MCF 10A (cell line): ENCODE measurements at regions not wholly inside any gene's neighbourhood (a gene's known extent, or its start where the extent isn't known, plus 50 kb on each side); places are given as distances from the start of the nearest gene placed in this dataset.
"Not testable (repeated sequence)": the region's sequence is repeated elsewhere in the genome, so short reads cannot be mapped to it uniquely, and the experiment has no call there.

Source experiments
- BruUV-seq: library from RNA; stranded (reverse); fragments of 400-500 nt; replicated peaks from 2 replicates; lab custom pipeline; 2021; lab: Mats Ljungman, UMichigan
- CTCF ChIA-PET: fragments of 300-600 bp; sonication (Branson Sonifier 250); formaldehyde crosslinking; extraction: SDS; loops from one replicate; lab custom pipeline; 2021; ENCODE audit warnings: antibody characterized with exemption, inconsistent platforms; lab: Yijun Ruan, JAX
- POLR2A ChIA-PET: fragments of 300-600, 350-650 bp; sonication (Branson Sonifier 250); formaldehyde crosslinking; extraction: SDS; loops from one replicate; lab custom pipeline; 2020; ENCODE audit warnings: antibody characterized with exemption, inconsistent platforms; lab: Yijun Ruan, JAX
- DNase-seq: peaks from one replicate; pipeline ENCODE4 v3.0.0-alpha.2; 2018; ENCODE audit not compliant: unreplicated experiment
- H3K27ac Mint-ChIP-seq: one replicate; pipeline ENCODE4 v1.8.0; 2022; ENCODE audit warnings: mild to moderate bottlenecking, low read depth, mixed read lengths; ENCODE audit not compliant: unreplicated experiment
- H3K27me3 Mint-ChIP-seq: one replicate; pipeline ENCODE4 v1.8.0; 2022; ENCODE audit warnings: mixed read lengths; ENCODE audit not compliant: insufficient read depth, unreplicated experiment
- H3K36me3 Mint-ChIP-seq: one replicate; pipeline ENCODE4 v1.8.0; 2022; ENCODE audit warnings: mild to moderate bottlenecking, moderate library complexity, mixed read lengths; ENCODE audit not compliant: insufficient read depth, unreplicated experiment
- H3K4me1 Mint-ChIP-seq: one replicate; pipeline ENCODE4 v1.8.0; 2022; ENCODE audit warnings: mixed read lengths; ENCODE audit not compliant: insufficient read depth, unreplicated experiment
- H3K4me3 Mint-ChIP-seq: one replicate; pipeline ENCODE4 v1.8.0; 2022; ENCODE audit warnings: mild to moderate bottlenecking, moderate library complexity, mixed read lengths; ENCODE audit not compliant: unreplicated experiment
- H3K9me3 Mint-ChIP-seq: one replicate; pipeline ENCODE4 v1.8.0; 2022; ENCODE audit warnings: mixed read lengths; ENCODE audit not compliant: unreplicated experiment
- intact Hi-C: fragments of 100-400 bp; cut with micrococcal nuclease; formaldehyde crosslinking; loops from 2 replicates; pipeline ENCODE4 v1.14.1; 2022
- TF ChIP-seq, protein P1 (sequence below): fragments of 200-600 bp; IDR thresholded peaks from one replicate; pipeline ENCODE4 v1.8.0; 2022; ENCODE audit warnings: antibody characterized with exemption, mild to moderate bottlenecking; ENCODE audit not compliant: unreplicated experiment

DNA sequence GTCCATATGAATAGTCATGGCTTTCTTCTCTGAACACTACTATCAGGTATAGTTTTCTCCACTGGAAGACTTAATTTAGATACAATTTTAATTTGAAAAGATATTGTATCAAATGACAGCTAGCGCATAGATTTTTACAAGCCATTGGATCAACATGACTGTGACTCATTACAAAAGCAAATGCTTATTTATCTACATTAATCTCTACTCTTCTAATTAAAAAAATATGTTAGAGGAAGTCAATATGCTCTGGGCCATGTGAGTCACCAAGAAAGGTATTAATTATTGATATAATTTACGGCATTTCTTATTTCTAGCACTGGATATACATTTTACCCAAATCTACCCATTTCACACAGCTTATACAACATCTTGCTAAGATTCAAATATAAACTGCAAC lies 800.3 kb upstream of the GBE1 start:
- no peak overlapping the region for H3K4me3 Mint-ChIP-seq
- no peaks in the 10 kb centered on the region for H3K9me3 Mint-ChIP-seq
- no peaks in the 10 kb centered on the region for H3K36me3 Mint-ChIP-seq
- DNase-seq: no peak
- BruUV-seq: no TSS peak
- H3K27ac Mint-ChIP-seq: no peak overlapping the region
- POLR2A ChIA-PET: no interaction called here
- H3K4me1 Mint-ChIP-seq: no peaks in the 10 kb centered on the region
- TF ChIP-seq, protein P1, sequence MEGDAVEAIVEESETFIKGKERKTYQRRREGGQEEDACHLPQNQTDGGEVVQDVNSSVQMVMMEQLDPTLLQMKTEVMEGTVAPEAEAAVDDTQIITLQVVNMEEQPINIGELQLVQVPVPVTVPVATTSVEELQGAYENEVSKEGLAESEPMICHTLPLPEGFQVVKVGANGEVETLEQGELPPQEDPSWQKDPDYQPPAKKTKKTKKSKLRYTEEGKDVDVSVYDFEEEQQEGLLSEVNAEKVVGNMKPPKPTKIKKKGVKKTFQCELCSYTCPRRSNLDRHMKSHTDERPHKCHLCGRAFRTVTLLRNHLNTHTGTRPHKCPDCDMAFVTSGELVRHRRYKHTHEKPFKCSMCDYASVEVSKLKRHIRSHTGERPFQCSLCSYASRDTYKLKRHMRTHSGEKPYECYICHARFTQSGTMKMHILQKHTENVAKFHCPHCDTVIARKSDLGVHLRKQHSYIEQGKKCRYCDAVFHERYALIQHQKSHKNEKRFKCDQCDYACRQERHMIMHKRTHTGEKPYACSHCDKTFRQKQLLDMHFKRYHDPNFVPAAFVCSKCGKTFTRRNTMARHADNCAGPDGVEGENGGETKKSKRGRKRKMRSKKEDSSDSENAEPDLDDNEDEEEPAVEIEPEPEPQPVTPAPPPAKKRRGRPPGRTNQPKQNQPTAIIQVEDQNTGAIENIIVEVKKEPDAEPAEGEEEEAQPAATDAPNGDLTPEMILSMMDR: no peak
- CTCF ChIA-PET: interaction anchor here (0.6 kb wide), 2 partner anchors 13 to 159 kb away, joined by 3 read pairs; no protein-coding TSS in a partner anchor
- intact Hi-C loops: no loop called here
- no peaks in the 10 kb centered on the region for H3K27me3 Mint-ChIP-seq

DNA sequence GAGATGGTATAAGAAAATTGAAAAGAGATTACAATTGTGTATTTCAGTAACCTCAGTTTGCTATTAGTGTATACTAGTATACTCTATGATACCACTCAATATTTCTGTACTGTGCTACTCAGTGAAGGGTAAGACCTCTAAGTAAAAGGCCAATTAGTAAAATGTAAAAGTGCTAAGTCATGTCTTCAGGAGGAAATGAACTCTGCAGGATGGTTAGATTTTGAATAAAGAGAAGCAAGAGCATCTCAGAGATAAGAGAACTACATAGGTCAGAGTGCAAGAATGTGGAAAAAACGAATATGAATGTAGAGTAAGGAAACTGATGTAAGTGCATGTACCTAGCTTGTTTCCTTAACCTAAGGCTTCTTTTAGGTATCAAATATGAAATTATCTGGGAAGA lies 796.6 kb upstream of the GBE1 start:
- ChIA-PET POLR2A (no interaction called here), CTCF (no interaction called here)
- DNase-seq: no peak
- Mint-ChIP-seq H3K9me3 (no peaks in the 10 kb centered on the region), H3K27ac (no peak overlapping the region), H3K36me3 (no peaks in the 10 kb centered on the region), H3K4me1 (no peaks in the 10 kb centered on the region), H3K27me3 (no peaks in the 10 kb centered on the region), H3K4me3 (no peak overlapping the region)
- TF ChIP-seq, protein P1: no peak
- intact Hi-C loops: no loop called here
- BruUV-seq: no TSS peak

DNA sequence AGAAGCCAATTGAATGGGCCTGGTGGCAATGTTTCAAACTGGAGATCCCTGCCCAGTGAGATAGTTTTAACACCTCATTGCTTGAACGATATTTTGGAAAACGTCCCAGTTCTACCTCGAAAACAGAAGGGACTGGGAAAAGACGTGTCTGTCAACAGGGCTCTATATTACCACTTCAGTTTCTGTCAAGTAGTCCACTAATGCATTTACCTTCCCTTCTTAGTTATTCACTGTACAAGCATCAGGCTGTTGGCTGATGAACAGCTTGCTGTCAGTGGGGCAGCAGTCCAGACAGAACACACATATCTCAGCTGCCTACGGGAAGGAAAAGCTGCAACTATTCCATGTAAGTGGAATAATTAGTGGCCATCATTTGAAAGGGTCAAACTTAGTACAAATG lies 794.7 kb upstream of the GBE1 start:
- Mint-ChIP-seq H3K27me3 (no peaks in the 10 kb centered on the region), H3K27ac (no peak overlapping the region), H3K9me3 (no peaks in the 10 kb centered on the region), H3K4me3 (no peak overlapping the region), H3K36me3 (no peaks in the 10 kb centered on the region), H3K4me1 (no peaks in the 10 kb centered on the region)
- DNase-seq: no peak
- ChIA-PET POLR2A (no interaction called here), CTCF (no interaction called here)
- intact Hi-C loops: no loop called here
- no TSS peak for BruUV-seq
- TF ChIP-seq, protein P1: no peak

- H3K36me3 Mint-ChIP-seq, H3K27me3 Mint-ChIP-seq, BruUV-seq, H3K4me3 Mint-ChIP-seq, intact Hi-C loops, CTCF ChIA-PET, H3K4me1 Mint-ChIP-seq, POLR2A ChIA-PET, DNase-seq, H3K9me3 Mint-ChIP-seq, H3K27ac Mint-ChIP-seq: not testable (repeated sequence)
Measured at GRCh38 chr3:82542556-82542955, 781.1 kb upstream of the GBE1 start.

GRCh38 chr3:82521657-82522056 lies 760.2 kb upstream of the GBE1 start:
- intact Hi-C loops: no loop called here
- H3K27ac Mint-ChIP-seq: no peak overlapping the region
- H3K4me1 Mint-ChIP-seq: peaks cover 5% of the 10 kb centered on the region
- TF ChIP-seq, protein P1: no peak
- POLR2A ChIA-PET: no interaction called here
- H3K4me3 Mint-ChIP-seq: no peak overlapping the region
- no peaks in the 10 kb centered on the region for H3K36me3 Mint-ChIP-seq
- BruUV-seq: no TSS peak
- no peaks in the 10 kb centered on the region for H3K27me3 Mint-ChIP-seq
- CTCF ChIA-PET: no interaction called here
- DNase-seq: no peak
- no peaks in the 10 kb centered on the region for H3K9me3 Mint-ChIP-seq
